ENCODE measurements at regions not wholly inside any gene's neighbourhood (a gene's known extent, or its start where the extent isn't known, plus 50 kb on each side); places are given as distances from the start of the nearest gene placed in this dataset.

- TF ChIP-seq CTCF (IDR thresholded peaks at IDR 0.05), result no peak
- no peak for TF ChIP-seq POLR2A (IDR thresholded peaks at IDR 0.05)
- TF ChIP-seq EP300 (IDR thresholded peaks at IDR 0.05), result no peak
Measured at GRCh38 chr11:115626414-115626813, 122.2 kb upstream of the CADM1 start.
